H9 (cell line): ENCODE measurements at regions not wholly inside any gene's neighbourhood (a gene's known extent, or its start where the extent isn't known, plus 50 kb on each side); places are given as distances from the start of the nearest gene placed in this dataset.

ENCODE experiments used
- DNase-seq: peaks from one replicate; pipeline ENCODE4 v3.0.0-alpha.2; 2017
- H2AFZ ChIP-seq: one replicate; pipeline ENCODE4 v1.6.1; 2013; ENCODE audit warnings: mild to moderate bottlenecking, low read length, control low read depth, moderate library complexity
- H2AK5ac ChIP-seq: 2 replicates; pipeline ENCODE4 v1.6.1; 2013; ENCODE audit warnings: low read length, control low read depth, mixed read lengths; ENCODE audit not compliant: insufficient read length
- H2BK120ac ChIP-seq: one replicate; pipeline ENCODE4 v1.6.1; 2013; ENCODE audit warnings: low read depth, mild to moderate bottlenecking, low read length, control low read depth, inconsistent platforms; ENCODE audit not compliant: poor library complexity, severe bottlenecking
- H2BK12ac ChIP-seq: 2 replicates; pipeline ENCODE4 v1.6.1; 2013; ENCODE audit warnings: low read length, control low read depth, mixed read lengths, low read depth; ENCODE audit not compliant: insufficient read length
- H2BK15ac ChIP-seq: 2 replicates; pipeline ENCODE4 v1.6.1; 2013; ENCODE audit warnings: low read depth, low read length, control low read depth
- H2BK20ac ChIP-seq: one replicate; pipeline ENCODE4 v1.6.1; 2013; ENCODE audit warnings: low read depth, mild to moderate bottlenecking, low read length, control low read depth, inconsistent platforms; ENCODE audit not compliant: poor library complexity, severe bottlenecking
- H2BK5ac ChIP-seq: 2 replicates; pipeline ENCODE4 v1.6.1; 2013; ENCODE audit warnings: low read length, control low read depth, mixed read lengths; ENCODE audit not compliant: insufficient read length
- H3K14ac ChIP-seq: 2 replicates; pipeline ENCODE4 v1.6.1; 2013; ENCODE audit warnings: low read length, control low read depth; ENCODE audit not compliant: insufficient read depth
- H3K18ac ChIP-seq: 2 replicates; pipeline ENCODE4 v1.6.1; 2013; ENCODE audit warnings: low read depth, mild to moderate bottlenecking, mixed read lengths, low read length, control low read depth; ENCODE audit not compliant: insufficient read length
- H3K23ac ChIP-seq: 2 replicates; pipeline ENCODE4 v1.6.1; 2013; ENCODE audit warnings: low read length, control low read depth, mixed read lengths, low read depth; ENCODE audit not compliant: insufficient read length
- H3K23me2 ChIP-seq: 2 replicates; pipeline ENCODE4 v1.6.1; 2013; ENCODE audit warnings: low read depth, mild to moderate bottlenecking, mixed read lengths, low read length, control low read depth; ENCODE audit not compliant: insufficient read length, poor library complexity, severe bottlenecking
- H3K27ac ChIP-seq: 2 replicates; pipeline ENCODE4 v1.5.1; 2013; ENCODE audit warnings: low read length, control low read depth, mixed read lengths, low read depth; ENCODE audit not compliant: insufficient read length
- H3K27me3 ChIP-seq: 2 replicates; pipeline ENCODE4 v1.6.1; 2013; ENCODE audit warnings: low read length, control low read depth, inconsistent platforms; ENCODE audit not compliant: insufficient read depth
- H3K4ac ChIP-seq: 2 replicates; pipeline ENCODE4 v1.6.1; 2013; ENCODE audit warnings: low read depth, mild to moderate bottlenecking, control low read depth, inconsistent platforms, low read length, moderate library complexity
- H3K4me1 ChIP-seq: 2 replicates; pipeline ENCODE4 v1.6.1; 2013; ENCODE audit warnings: low read length, control low read depth, inconsistent platforms; ENCODE audit not compliant: insufficient read depth
- H3K4me2 ChIP-seq: 2 replicates; pipeline ENCODE4 v1.6.1; 2013; ENCODE audit warnings: low read length, control low read depth, mixed read lengths; ENCODE audit not compliant: insufficient read length, insufficient read depth
- H3K56ac ChIP-seq: 2 replicates; pipeline ENCODE4 v1.6.1; 2013; ENCODE audit warnings: low read depth, mild to moderate bottlenecking, mixed read lengths, low read length, control low read depth; ENCODE audit not compliant: insufficient read length
- H3K79me1 ChIP-seq: 2 replicates; pipeline ENCODE4 v1.6.1; 2013; ENCODE audit warnings: low read depth, mild to moderate bottlenecking, moderate library complexity, low read length, control low read depth, inconsistent platforms; ENCODE audit not compliant: insufficient read depth, poor library complexity, severe bottlenecking
- H3K79me2 ChIP-seq: 2 replicates; pipeline ENCODE4 v1.6.1; 2013; ENCODE audit warnings: low read length, control low read depth, inconsistent platforms; ENCODE audit not compliant: insufficient read depth
- H3K9ac ChIP-seq: 2 replicates; pipeline ENCODE4 v1.6.1; 2013; ENCODE audit warnings: low read length, control low read depth, mixed read lengths; ENCODE audit not compliant: insufficient read length; ENCODE audit errors: extremely low read depth
- H3K9me3 ChIP-seq: one replicate; pipeline ENCODE4 v1.6.1; 2013; ENCODE audit warnings: low read depth, low read length, inconsistent platforms; ENCODE audit not compliant: control insufficient read depth
- H3T11ph ChIP-seq: one replicate; pipeline ENCODE4 v1.6.1; 2013; ENCODE audit warnings: mild to moderate bottlenecking, low read length, control low read depth, inconsistent platforms
- H4K20me1 ChIP-seq: one replicate; pipeline ENCODE4 v1.6.1; 2013; ENCODE audit not compliant: control insufficient read depth, insufficient read length, insufficient read depth
- H4K5ac ChIP-seq: 2 replicates; pipeline ENCODE4 v1.6.1; 2013; ENCODE audit warnings: low read depth, mild to moderate bottlenecking, mixed read lengths, low read length, control low read depth; ENCODE audit not compliant: insufficient read length
- H4K8ac ChIP-seq: replicated peaks from 2 replicates; pipeline ENCODE4 v1.6.1; 2013; ENCODE audit warnings: low read length, control low read depth, mixed read lengths, low read depth; ENCODE audit not compliant: insufficient read length
- H4K91ac ChIP-seq: 2 replicates; pipeline ENCODE4 v1.6.1; 2013; ENCODE audit warnings: low read depth, mild to moderate bottlenecking, moderate library complexity, mixed read lengths, low read length, control low read depth; ENCODE audit not compliant: insufficient read length
- H3K27ac Mint-ChIP-seq, 3 experiments: 2 replicates in 2 of 3; 3 replicates in 1 of 3; pipeline ENCODE4 v1.8.0; 2020 to 2021; ENCODE audit warnings: mixed read lengths in 3 of 3, mild to moderate bottlenecking in 1 of 3, moderate library complexity in 1 of 3
- H3K27me3 Mint-ChIP-seq: 2 replicates; pipeline ENCODE4 v1.8.0; 2021; ENCODE audit warnings: low read depth, mild to moderate bottlenecking, moderate library complexity, mixed read lengths
- H3K36me3 Mint-ChIP-seq, 3 experiments: 2 replicates in 2 of 3; 3 replicates in 1 of 3; pipeline ENCODE4 v1.8.0; 2020 to 2021; ENCODE audit warnings: low read depth in 3 of 3, mixed read lengths in 3 of 3; ENCODE audit not compliant: insufficient read depth in 1 of 3
- H3K4me1 Mint-ChIP-seq, 2 experiments: 2 replicates each; pipeline ENCODE4 v1.8.0; 2020; ENCODE audit warnings: mixed read lengths in 2 of 2
- H3K4me3 Mint-ChIP-seq, 2 experiments: 2 replicates in 1 of 2; 3 replicates in 1 of 2; pipeline ENCODE4 v1.8.0; 2020 to 2021; ENCODE audit warnings: mild to moderate bottlenecking in 2 of 2, mixed read lengths in 2 of 2, moderate library complexity in 1 of 2
- H3K9me3 Mint-ChIP-seq, 2 experiments: 2 replicates in 1 of 2; 3 replicates in 1 of 2; pipeline ENCODE4 v1.8.0; 2020; ENCODE audit warnings: mild to moderate bottlenecking in 2 of 2, mixed read lengths in 2 of 2, moderate library complexity in 1 of 2
- CTCF ChIP-seq: fragments of 200-600 bp; sonication (generic); conservative IDR thresholded peaks from 3 replicates; pipeline ENCODE4 v1.8.0; 2021; ENCODE audit warnings: antibody characterized with exemption, mild to moderate bottlenecking
- WGBS: extraction: QIAGEN DNeasy Blood & Tissue Kit; methylation state at CpG from one replicate; pipeline ENCODE4 v1.1.7; 2013; ENCODE audit warnings: missing lambda C conversion rate, low lambda C conversion rate, mixed read lengths; ENCODE audit not compliant: insufficient read length; ENCODE audit errors: extremely low coverage; 5-methylcytosine and 5-hydroxymethylcytosine counted together

- H3K4me1 Mint-ChIP-seq, result peaks cover 8 to 9% of the 10 kb centered on the region in 2 experiments
- Histone ChIP-seq H2BK15ac (no peak overlapping the region), H3K4me1 (no peaks in the 10 kb centered on the region), H2BK12ac (no peak overlapping the region), H3K27me3 (no peaks in the 10 kb centered on the region), H3K9ac (no peak overlapping the region), H3K79me2 (no peaks in the 10 kb centered on the region), H4K5ac (no peak overlapping the region), H3K4ac (no peak overlapping the region), H2AK5ac (no peak overlapping the region), H3K4me2 (no peak overlapping the region), H4K8ac (no peak overlapping the region), H4K20me1 (no peaks in the 10 kb centered on the region), H3K18ac (no peak overlapping the region), H3K9me3 (no peaks in the 10 kb centered on the region), H2BK5ac (no peak overlapping the region), H3K14ac (no peak overlapping the region), H3K79me1 (no peaks in the 10 kb centered on the region), H3K27ac (no peak overlapping the region), H3T11ph (no peak overlapping the region), H2BK120ac (no peak overlapping the region), H3K23ac (no peak overlapping the region), H2AFZ (no peak overlapping the region), H2BK20ac (no peak overlapping the region), H4K91ac (no peak overlapping the region), H3K23me2 (no peaks in the 10 kb centered on the region), H3K56ac (no peak overlapping the region)
- no CpG with 5 or more reads among the region's 2 CpGs for WGBS
- H3K4me3 Mint-ChIP-seq, result no peak overlapping the region
- H3K36me3 Mint-ChIP-seq, result no peaks in the 10 kb centered on the region
- no peak overlapping the region for H3K27ac Mint-ChIP-seq
- H3K9me3 Mint-ChIP-seq, result no peaks in the 10 kb centered on the region
- no peak for TF ChIP-seq CTCF
- no peak for DNase-seq
- H3K27me3 Mint-ChIP-seq, result no peaks in the 10 kb centered on the region
These were observed 129.1 kb upstream of the UMPS start for GRCh38 chr3:124601190-124601589.
